ENCODE measurements at regions not wholly inside any gene's neighbourhood (a gene's known extent, or its start where the extent isn't known, plus 50 kb on each side); places are given as distances from the start of the nearest gene placed in this dataset.

GRCh38 chr13:31081316-31081715, 80.4 kb downstream of the HSPH1 start:
- ATAC-seq (ENCODE audit: poor library complexity) (no peak), DNase-seq (no peak)
- intact Hi-C loops (cut with DNase I), result no loop called here

- DNase-seq (no peak), ATAC-seq (ENCODE audit: poor library complexity) (no peak)
- intact Hi-C loops (cut with DNase I), result no loop called here
Observed at GRCh38 chr13:31074756-31075155, 86.9 kb downstream of the HSPH1 start.

GRCh38 chr13:31073859-31074718, 87.6 kb downstream of the HSPH1 start:
- no peak for ATAC-seq (ENCODE audit: poor library complexity)
- intact Hi-C loops (cut with DNase I), result no loop called here
- DNase-seq, result no peak

GRCh38 chr13:31072041-31072440, 89.7 kb downstream of the HSPH1 start:
- ATAC-seq (ENCODE audit: poor library complexity) (no peak), DNase-seq (no peak)
- intact Hi-C loops (cut with DNase I), result no loop called here

GRCh38 chr13:31069808-31070534, 91.7 kb downstream of the HSPH1 start:
- no peak for DNase-seq
- no peak for ATAC-seq (ENCODE audit: poor library complexity)
- intact Hi-C loops (cut with DNase I), result no loop called here

GRCh38 chr13:31068119-31068423, 93.6 kb downstream of the HSPH1 start:
- ATAC-seq (ENCODE audit: poor library complexity) (no peak), DNase-seq (no peak)
- intact Hi-C loops (cut with DNase I), result no loop called here

GRCh38 chr13:31067416-31068118, 94.1 kb downstream of the HSPH1 start:
- intact Hi-C loops (cut with DNase I), result no loop called here
- DNase-seq (no peak), ATAC-seq (ENCODE audit: poor library complexity) (no peak)

GRCh38 chr13:31064636-31065035, 97.1 kb downstream of the HSPH1 start:
- DNase-seq (no peak), ATAC-seq (ENCODE audit: poor library complexity) (no peak)
- intact Hi-C loops (cut with DNase I), result no loop called here

GRCh38 chr13:31063772-31064171, 97.9 kb downstream of the HSPH1 start:
- intact Hi-C loops (cut with DNase I), result no loop called here
- no peak for ATAC-seq (ENCODE audit: poor library complexity)
- DNase-seq, result no peak

- DNase-seq (no peak), ATAC-seq (ENCODE audit: poor library complexity) (no peak)
- intact Hi-C loops (cut with DNase I), result no loop called here
Observed at GRCh38 chr13:31060655-31061054, 101.0 kb downstream of the HSPH1 start.

GRCh38 chr13:31060220-31060619, 101.5 kb downstream of the HSPH1 start:
- intact Hi-C loops (cut with DNase I), result no loop called here
- DNase-seq, result no peak
- ATAC-seq (ENCODE audit: poor library complexity), result no peak

GRCh38 chr13:31057403-31058033, 104.2 kb downstream of the HSPH1 start:
- no peak for ATAC-seq (ENCODE audit: poor library complexity)
- DNase-seq, result no peak
- intact Hi-C loops (cut with DNase I), result no loop called here

- ATAC-seq (ENCODE audit: poor library complexity) (no peak), DNase-seq (no peak)
- intact Hi-C loops (cut with DNase I), result no loop called here
Observed at GRCh38 chr13:31056644-31057271, 104.9 kb downstream of the HSPH1 start.

GRCh38 chr13:31055589-31055988, 106.1 kb downstream of the HSPH1 start:
- intact Hi-C loops (cut with DNase I), result no loop called here
- DNase-seq (no peak), ATAC-seq (ENCODE audit: poor library complexity) (no peak)

- intact Hi-C loops (cut with DNase I), result no loop called here
- DNase-seq, result no peak
- ATAC-seq (ENCODE audit: poor library complexity), result no peak
Observed at GRCh38 chr13:31054632-31055031, 107.1 kb downstream of the HSPH1 start.

GRCh38 chr13:31053896-31054295, 107.8 kb downstream of the HSPH1 start:
- intact Hi-C loops (cut with DNase I), result no loop called here
- ATAC-seq (ENCODE audit: poor library complexity) (no peak), DNase-seq (no peak)

- ATAC-seq (ENCODE audit: poor library complexity), result peak; percentile 42
- peak; percentile 62 for DNase-seq
- intact Hi-C loops (cut with DNase I), result no loop called here
Observed at GRCh38 chr13:31053091-31053490, 108.6 kb downstream of the HSPH1 start.

- DNase-seq, result no peak
- ATAC-seq (ENCODE audit: poor library complexity), result no peak
- intact Hi-C loops (cut with DNase I), result no loop called here
Observed at GRCh38 chr13:31052478-31052877, 109.2 kb downstream of the HSPH1 start.

GRCh38 chr13:31051999-31052398, 109.7 kb downstream of the HSPH1 start:
- no peak for DNase-seq
- ATAC-seq (ENCODE audit: poor library complexity), result no peak
- intact Hi-C loops (cut with DNase I), result no loop called here
